ENCODE measurements at regions not wholly inside any gene's neighbourhood (a gene's known extent, or its start where the extent isn't known, plus 50 kb on each side); places are given as distances from the start of the nearest gene placed in this dataset.

GRCh38 chr5:4758996-4759395 is 381.1 kb upstream of the ADAMTS16 start:
- no peak for TF ChIP-seq POLR2AphosphoS5 (IDR thresholded peaks at IDR 0.05)
- no peak for TF ChIP-seq CTCF (IDR thresholded peaks at IDR 0.05)
